Activated naive CD4-positive, alpha-beta T cell treated with anti-CD3 and anti-CD28 coated beads for 36 hours (primary cell): ENCODE measurements at regions not wholly inside any gene's neighbourhood (a gene's known extent, or its start where the extent isn't known, plus 50 kb on each side); places are given as distances from the start of the nearest gene placed in this dataset.
"Not testable (repeated sequence)": the region's sequence is repeated elsewhere in the genome, so short reads cannot be mapped to it uniquely, and the experiment has no call there.

ENCODE experiments used
- CTCF ChIA-PET: fragments of 350-600 bp; sonication (Branson Sonifier 250); formaldehyde crosslinking; loops from one replicate; lab custom pipeline; 2021; ENCODE audit warnings: antibody characterized with exemption; lab: Charles Lee
- DNase-seq: peaks from one replicate; pipeline ENCODE4 v3.0.0-alpha.2; 2020
- H3K27ac Mint-ChIP-seq: one replicate; pipeline ENCODE4 v1.8.0; 2021; ENCODE audit warnings: mild to moderate bottlenecking, mixed read lengths
- H3K27me3 Mint-ChIP-seq: one replicate; pipeline ENCODE4 v1.8.0; 2021; ENCODE audit warnings: low read depth, mixed read lengths
- H3K36me3 Mint-ChIP-seq: one replicate; pipeline ENCODE4 v1.8.0; 2021; ENCODE audit warnings: low read depth, mixed read lengths
- H3K4me1 Mint-ChIP-seq: one replicate; pipeline ENCODE4 v1.8.0; 2021; ENCODE audit warnings: low read depth, mixed read lengths
- H3K4me3 Mint-ChIP-seq: one replicate; pipeline ENCODE4 v1.8.0; 2021; ENCODE audit warnings: mild to moderate bottlenecking, moderate library complexity, mixed read lengths
- H3K9me3 Mint-ChIP-seq: one replicate; pipeline ENCODE4 v1.8.0; 2021; ENCODE audit warnings: mixed read lengths
- intact Hi-C: fragments of 100-400 bp; cut with micrococcal nuclease; formaldehyde crosslinking; loops from one replicate; pipeline ENCODE4 v1.15.1; 2023

GRCh38 chr1:105000793-105001192, 1251.1 kb downstream of the AMY1C start:
- Mint-ChIP-seq H3K36me3 (no peaks in the 10 kb centered on the region), H3K4me1 (no peaks in the 10 kb centered on the region), H3K4me3 (no peak overlapping the region), H3K27ac (no peak overlapping the region), H3K27me3 (no peaks in the 10 kb centered on the region), H3K9me3 (peaks cover 2% of the 10 kb centered on the region)
- CTCF ChIA-PET: interaction anchor here (0.7 kb wide), 1 partner anchor 790 kb away, joined by 4 read pairs; no protein-coding TSS in a partner anchor
- DNase-seq: no peak
- intact Hi-C loops: no loop called here

GRCh38 chr1:105004515-105004914, 1254.8 kb downstream of the AMY1C start:
- peaks cover 6% of the 10 kb centered on the region for H3K9me3 Mint-ChIP-seq
- H3K4me3 Mint-ChIP-seq: no peak overlapping the region
- intact Hi-C loops: no loop called here
- H3K27ac Mint-ChIP-seq: no peak overlapping the region
- CTCF ChIA-PET: interaction anchor here (0.7 kb wide), 1 partner anchor 11 kb away, joined by 4 read pairs; no protein-coding TSS in a partner anchor
- H3K4me1 Mint-ChIP-seq: no peaks in the 10 kb centered on the region
- H3K36me3 Mint-ChIP-seq: no peaks in the 10 kb centered on the region
- no peak for DNase-seq
- H3K27me3 Mint-ChIP-seq: no peaks in the 10 kb centered on the region

GRCh38 chr1:105005594-105006195, 1256.0 kb downstream of the AMY1C start:
- H3K4me3 Mint-ChIP-seq: no peak overlapping the region
- H3K27ac Mint-ChIP-seq: no peak overlapping the region
- no peaks in the 10 kb centered on the region for H3K4me1 Mint-ChIP-seq
- DNase-seq: no peak
- no peaks in the 10 kb centered on the region for H3K27me3 Mint-ChIP-seq
- intact Hi-C loops: no loop called here
- CTCF ChIA-PET: no interaction called here
- peaks cover 5% of the 10 kb centered on the region for H3K9me3 Mint-ChIP-seq
- H3K36me3 Mint-ChIP-seq: no peaks in the 10 kb centered on the region

- H3K4me3 Mint-ChIP-seq: no peak overlapping the region
- no peak for DNase-seq
- no peak overlapping the region for H3K27ac Mint-ChIP-seq
- no peaks in the 10 kb centered on the region for H3K27me3 Mint-ChIP-seq
- CTCF ChIA-PET: no interaction called here
- H3K36me3 Mint-ChIP-seq: no peaks in the 10 kb centered on the region
- no peaks in the 10 kb centered on the region for H3K4me1 Mint-ChIP-seq
- peaks cover 7% of the 10 kb centered on the region for H3K9me3 Mint-ChIP-seq
- intact Hi-C loops: no loop called here
These were observed 1267.9 kb downstream of the AMY1C start for GRCh38 chr1:105017587-105017986.

GRCh38 chr1:105023719-105024118, 1274.0 kb downstream of the AMY1C start:
- Mint-ChIP-seq H3K4me1 (no peaks in the 10 kb centered on the region), H3K36me3 (no peaks in the 10 kb centered on the region), H3K27me3 (no peaks in the 10 kb centered on the region), H3K4me3 (no peak overlapping the region), H3K27ac (no peak overlapping the region), H3K9me3 (peaks cover 5% of the 10 kb centered on the region)
- intact Hi-C loops: no loop called here
- DNase-seq: no peak
- CTCF ChIA-PET: no interaction called here

- Mint-ChIP-seq H3K27me3 (no peaks in the 10 kb centered on the region), H3K4me3 (no peak overlapping the region), H3K9me3 (peaks cover 6% of the 10 kb centered on the region), H3K36me3 (no peaks in the 10 kb centered on the region), H3K4me1 (no peaks in the 10 kb centered on the region), H3K27ac (no peak overlapping the region)
- CTCF ChIA-PET: no interaction called here
- DNase-seq: no peak
- intact Hi-C loops: no loop called here
These were observed 1278.3 kb downstream of the AMY1C start for GRCh38 chr1:105027838-105028471.

GRCh38 chr1:105072446-105072845, 1322.7 kb downstream of the AMY1C start:
- Mint-ChIP-seq H3K36me3 (no peaks in the 10 kb centered on the region), H3K9me3 (peaks cover 15% of the 10 kb centered on the region), H3K27me3 (no peaks in the 10 kb centered on the region), H3K4me1 (no peaks in the 10 kb centered on the region), H3K4me3 (no peak overlapping the region), H3K27ac (no peak overlapping the region)
- CTCF ChIA-PET: no interaction called here
- intact Hi-C loops: no loop called here
- DNase-seq: no peak

GRCh38 chr1:105072850-105073249, 1323.2 kb downstream of the AMY1C start:
- peaks cover 12% of the 10 kb centered on the region for H3K9me3 Mint-ChIP-seq
- no peaks in the 10 kb centered on the region for H3K27me3 Mint-ChIP-seq
- no peaks in the 10 kb centered on the region for H3K4me1 Mint-ChIP-seq

GRCh38 chr1:105073660-105074059, 1324.0 kb downstream of the AMY1C start:
- no peaks in the 10 kb centered on the region for H3K27me3 Mint-ChIP-seq
- no peak for DNase-seq
- no peak overlapping the region for H3K27ac Mint-ChIP-seq
- no peaks in the 10 kb centered on the region for H3K4me1 Mint-ChIP-seq
- peaks cover 7% of the 10 kb centered on the region for H3K9me3 Mint-ChIP-seq
- CTCF ChIA-PET: no interaction called here
- no peaks in the 10 kb centered on the region for H3K36me3 Mint-ChIP-seq
- no peak overlapping the region for H3K4me3 Mint-ChIP-seq
- intact Hi-C loops: no loop called here

More at GRCh38 chr1:105072850-105073249, 1323.2 kb downstream of the AMY1C start:
- DNase-seq: no peak
- intact Hi-C loops: no loop called here
- H3K4me3 Mint-ChIP-seq: no peak overlapping the region
- CTCF ChIA-PET: no interaction called here
- no peak overlapping the region for H3K27ac Mint-ChIP-seq
- no peaks in the 10 kb centered on the region for H3K36me3 Mint-ChIP-seq

GRCh38 chr1:105083611-105084010, 1333.9 kb downstream of the AMY1C start:
- no peak overlapping the region for H3K27ac Mint-ChIP-seq

GRCh38 chr1:105087506-105087905, 1337.8 kb downstream of the AMY1C start:
- intact Hi-C loops: no loop called here
- Mint-ChIP-seq H3K4me1 (no peaks in the 10 kb centered on the region), H3K36me3 (no peaks in the 10 kb centered on the region), H3K27ac (no peak overlapping the region), H3K9me3 (peaks cover 5% of the 10 kb centered on the region), H3K4me3 (no peak overlapping the region), H3K27me3 (no peaks in the 10 kb centered on the region)
- DNase-seq: no peak
- CTCF ChIA-PET: no interaction called here

More at GRCh38 chr1:105083611-105084010, 1333.9 kb downstream of the AMY1C start:
- no peaks in the 10 kb centered on the region for H3K36me3 Mint-ChIP-seq
- no peak overlapping the region for H3K4me3 Mint-ChIP-seq
- CTCF ChIA-PET: no interaction called here
- no peak for DNase-seq
- H3K4me1 Mint-ChIP-seq: no peaks in the 10 kb centered on the region
- intact Hi-C loops: no loop called here
- H3K9me3 Mint-ChIP-seq: no peaks in the 10 kb centered on the region
- no peaks in the 10 kb centered on the region for H3K27me3 Mint-ChIP-seq

- no peak overlapping the region for H3K27ac Mint-ChIP-seq
- no peaks in the 10 kb centered on the region for H3K27me3 Mint-ChIP-seq
- intact Hi-C loops: no loop called here
- CTCF ChIA-PET: no interaction called here
- H3K4me1 Mint-ChIP-seq: no peaks in the 10 kb centered on the region
- DNase-seq: no peak
- peaks cover 10% of the 10 kb centered on the region for H3K9me3 Mint-ChIP-seq
- no peak overlapping the region for H3K4me3 Mint-ChIP-seq
- H3K36me3 Mint-ChIP-seq: no peaks in the 10 kb centered on the region
These were observed 1338.5 kb downstream of the AMY1C start for GRCh38 chr1:105088166-105088565.

- H3K4me1 Mint-ChIP-seq, H3K27me3 Mint-ChIP-seq, intact Hi-C loops, H3K36me3 Mint-ChIP-seq, H3K4me3 Mint-ChIP-seq, DNase-seq, CTCF ChIA-PET, H3K27ac Mint-ChIP-seq: not testable (repeated sequence)
- peaks cover 16% of the 10 kb centered on the region for H3K9me3 Mint-ChIP-seq
These were observed 1344.2 kb downstream of the AMY1C start for GRCh38 chr1:105093893-105094292.
